ENCODE measurements at regions not wholly inside any gene's neighbourhood (a gene's known extent, or its start where the extent isn't known, plus 50 kb on each side); places are given as distances from the start of the nearest gene placed in this dataset.
"Not testable (repeated sequence)": the region's sequence is repeated elsewhere in the genome, so short reads cannot be mapped to it uniquely, and the experiment has no call there.

DNA sequence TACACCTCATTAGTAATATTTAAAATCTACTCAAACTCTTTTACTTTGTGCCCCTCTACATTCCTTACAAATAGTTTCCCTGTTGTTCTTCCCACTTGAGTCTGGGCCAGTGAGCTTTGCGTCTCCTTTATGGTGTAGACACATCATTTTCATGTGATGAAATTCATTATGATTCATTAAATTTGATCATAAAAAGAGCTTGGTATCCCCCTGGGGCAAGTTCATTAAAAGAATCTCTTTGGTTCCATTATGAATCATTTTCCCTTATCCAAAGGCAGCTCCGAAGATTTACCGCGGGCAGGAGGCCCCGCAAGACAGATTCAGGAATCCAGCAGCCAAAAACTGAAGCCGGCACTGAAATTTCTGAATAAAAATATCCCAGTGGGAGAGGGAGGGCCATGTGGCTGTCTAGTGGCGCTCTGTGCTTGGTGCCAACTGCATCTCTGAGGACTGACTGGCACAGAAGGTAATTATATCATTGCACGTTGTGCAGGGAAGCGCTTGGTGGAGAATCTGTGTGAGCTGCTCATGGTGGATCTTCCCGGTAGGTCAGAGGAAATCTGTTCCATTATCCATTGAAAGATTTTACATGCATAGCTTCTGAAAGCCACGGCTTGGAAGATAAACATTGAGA lies 151.4 kb upstream of the PITRM1 start:
- no peaks in the 10 kb centered on the region for H3K9me3 ChIP-seq
- DNase-seq: no peak
- no peaks in the 10 kb centered on the region for H3K36me3 ChIP-seq
- no peaks in the 10 kb centered on the region for H3K27me3 ChIP-seq
- no peak overlapping the region for H3K27ac ChIP-seq
- no peaks in the 10 kb centered on the region for H3K4me1 ChIP-seq
- no peak overlapping the region for H3K4me3 ChIP-seq
- TF ChIP-seq, protein P1, sequence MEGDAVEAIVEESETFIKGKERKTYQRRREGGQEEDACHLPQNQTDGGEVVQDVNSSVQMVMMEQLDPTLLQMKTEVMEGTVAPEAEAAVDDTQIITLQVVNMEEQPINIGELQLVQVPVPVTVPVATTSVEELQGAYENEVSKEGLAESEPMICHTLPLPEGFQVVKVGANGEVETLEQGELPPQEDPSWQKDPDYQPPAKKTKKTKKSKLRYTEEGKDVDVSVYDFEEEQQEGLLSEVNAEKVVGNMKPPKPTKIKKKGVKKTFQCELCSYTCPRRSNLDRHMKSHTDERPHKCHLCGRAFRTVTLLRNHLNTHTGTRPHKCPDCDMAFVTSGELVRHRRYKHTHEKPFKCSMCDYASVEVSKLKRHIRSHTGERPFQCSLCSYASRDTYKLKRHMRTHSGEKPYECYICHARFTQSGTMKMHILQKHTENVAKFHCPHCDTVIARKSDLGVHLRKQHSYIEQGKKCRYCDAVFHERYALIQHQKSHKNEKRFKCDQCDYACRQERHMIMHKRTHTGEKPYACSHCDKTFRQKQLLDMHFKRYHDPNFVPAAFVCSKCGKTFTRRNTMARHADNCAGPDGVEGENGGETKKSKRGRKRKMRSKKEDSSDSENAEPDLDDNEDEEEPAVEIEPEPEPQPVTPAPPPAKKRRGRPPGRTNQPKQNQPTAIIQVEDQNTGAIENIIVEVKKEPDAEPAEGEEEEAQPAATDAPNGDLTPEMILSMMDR (IDR thresholded peaks at IDR 0.05): no peak
- TF ChIP-seq POLR2A (IDR thresholded peaks at IDR 0.05): no peak
- ATAC-seq: no peak
- WGBS (ENCODE audit: insufficient coverage, low coverage, low lambda C conversion rate, missing lambda C conversion rate): 70% methylated on average over 10 of the region's 11 CpGs
- intact Hi-C loops (cut with DNase I): no loop called here

DNA sequence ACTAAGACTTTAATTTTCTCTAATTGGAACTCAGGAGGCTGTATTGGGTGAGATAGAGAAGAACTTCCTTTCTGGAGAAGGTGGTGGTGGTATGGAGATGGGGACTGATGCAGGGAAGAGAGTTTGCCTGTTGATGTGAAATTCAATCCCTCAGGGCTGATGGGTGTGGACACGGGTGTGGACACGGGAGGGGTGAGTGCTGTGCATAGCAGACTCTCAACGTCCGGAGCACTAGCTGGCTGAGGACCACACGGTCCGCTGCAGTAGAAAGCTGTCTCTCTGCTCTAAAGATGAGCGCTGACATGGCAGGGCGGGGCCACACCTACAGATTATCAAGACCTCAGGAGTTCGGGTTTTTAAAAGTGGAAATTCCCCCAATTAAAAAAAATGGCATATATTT lies 148.5 kb upstream of the PITRM1 start:
- no peaks in the 10 kb centered on the region for H3K9me3 ChIP-seq
- H3K36me3 ChIP-seq: no peaks in the 10 kb centered on the region
- no peaks in the 10 kb centered on the region for H3K27me3 ChIP-seq
- 84% methylated on average over 6 of the region's 9 CpGs for WGBS (ENCODE audit: insufficient coverage, low coverage, low lambda C conversion rate, missing lambda C conversion rate)
- H3K4me3 ChIP-seq: no peak overlapping the region
- no peak overlapping the region for H3K27ac ChIP-seq
- no peak for DNase-seq
- ATAC-seq: no peak
- intact Hi-C loops (cut with DNase I): no loop called here
- TF ChIP-seq POLR2A (IDR thresholded peaks at IDR 0.05): no peak
- TF ChIP-seq, protein P1 (IDR thresholded peaks at IDR 0.05): no peak
- no peaks in the 10 kb centered on the region for H3K4me1 ChIP-seq

- Histone ChIP-seq H3K4me3 (no peak overlapping the region), H3K27ac (no peak overlapping the region), H3K36me3 (no peaks in the 10 kb centered on the region), H3K27me3 (no peaks in the 10 kb centered on the region), H3K9me3 (no peaks in the 10 kb centered on the region), H3K4me1 (no peaks in the 10 kb centered on the region)
- DNase-seq (no peak), ATAC-seq (no peak)
- intact Hi-C loops (cut with DNase I): no loop called here
- no CpG with 5 or more reads among the region's 25 CpGs for WGBS (ENCODE audit: insufficient coverage, low coverage, low lambda C conversion rate, missing lambda C conversion rate)
- TF ChIP-seq, protein P1 (IDR thresholded peaks at IDR 0.05): no peak
Observed at GRCh38 chr10:3319811-3320226, 147.2 kb upstream of the PITRM1 start.

DNA sequence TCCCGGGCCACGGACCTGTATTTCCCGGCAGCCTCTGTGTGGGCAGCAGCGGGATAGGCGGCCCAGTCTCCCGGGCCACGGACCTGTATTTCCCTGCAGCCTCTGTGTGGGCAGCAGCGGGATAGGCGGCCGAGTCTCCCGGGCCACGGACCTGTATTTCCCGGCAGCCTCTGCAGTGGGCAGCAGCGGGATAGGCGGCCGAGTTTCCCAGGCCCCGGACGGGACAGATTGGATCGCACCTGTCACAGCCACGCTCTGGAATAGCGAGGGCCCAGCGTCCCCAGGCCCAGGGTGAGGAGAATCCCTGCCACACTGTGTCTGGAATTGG lies 145.9 kb upstream of the PITRM1 start:
- H3K4me1 ChIP-seq; H3K27ac ChIP-seq; ATAC-seq; H3K27me3 ChIP-seq; H3K4me3 ChIP-seq; H3K36me3 ChIP-seq; DNase-seq; H3K9me3 ChIP-seq; intact Hi-C loops (cut with DNase I): not testable (repeated sequence)
- WGBS (ENCODE audit: insufficient coverage, low coverage, low lambda C conversion rate, missing lambda C conversion rate): no CpG with 5 or more reads among the region's 22 CpGs

DNA sequence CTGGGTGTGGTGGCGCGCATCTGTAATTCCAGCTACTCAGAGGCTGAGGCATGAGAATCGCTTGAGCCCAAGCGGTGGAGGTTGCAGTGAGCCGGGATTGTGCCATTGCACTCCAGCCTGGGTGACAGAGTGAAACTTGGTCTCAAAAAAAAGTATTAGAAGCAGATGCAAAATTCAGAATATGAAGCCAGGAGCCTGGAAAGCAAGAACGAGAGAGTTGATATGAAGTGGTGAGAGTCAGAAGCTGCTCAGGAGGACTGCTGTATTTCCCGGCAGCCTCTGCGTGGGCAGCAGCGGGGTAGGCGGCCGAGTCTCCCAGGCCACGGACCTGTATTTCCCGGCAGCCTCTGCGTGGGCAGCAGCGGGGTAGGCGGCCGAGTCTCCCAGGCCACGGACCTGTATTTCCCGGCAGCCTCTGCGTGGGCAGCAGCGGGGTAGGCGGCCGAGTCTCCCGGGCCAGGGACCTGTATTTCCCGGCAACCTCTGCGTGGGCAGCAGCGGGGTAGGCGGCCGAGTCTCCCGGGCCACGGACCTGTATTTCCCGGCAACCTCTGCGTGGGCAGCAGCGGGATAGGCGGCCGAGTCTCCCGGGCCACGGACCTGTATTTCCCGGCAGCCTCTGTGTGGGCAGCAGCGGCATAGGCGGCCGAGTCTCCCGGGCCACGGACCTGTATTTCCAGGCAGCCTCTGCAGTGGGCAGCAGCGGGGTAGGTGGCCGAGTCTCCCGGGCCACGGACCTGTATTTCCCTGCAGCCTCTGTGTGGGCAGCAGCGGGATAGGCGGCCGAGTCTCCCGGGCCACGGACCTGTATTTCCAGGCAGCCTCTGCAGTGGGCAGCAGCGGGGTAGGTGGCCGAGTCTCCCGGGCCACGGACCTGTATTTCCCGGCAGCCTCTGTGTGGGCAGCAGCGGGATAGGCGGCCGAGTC lies 145.2 kb upstream of the PITRM1 start:
- intact Hi-C loops (cut with DNase I); H3K27me3 ChIP-seq; H3K27ac ChIP-seq; H3K4me3 ChIP-seq; H3K36me3 ChIP-seq; H3K4me1 ChIP-seq; ATAC-seq; H3K9me3 ChIP-seq: not testable (repeated sequence)
- 85% methylated on average over 13 of the region's 61 CpGs for WGBS (ENCODE audit: insufficient coverage, low coverage, low lambda C conversion rate, missing lambda C conversion rate)
- DNase-seq: peak in 1 of 3 donors; percentile 18

GRCh38 chr10:3314445-3315085 lies 142.0 kb upstream of the PITRM1 start:
- H3K4me3 ChIP-seq; ATAC-seq; intact Hi-C loops (cut with DNase I); H3K27ac ChIP-seq; H3K4me1 ChIP-seq; DNase-seq; H3K27me3 ChIP-seq; H3K9me3 ChIP-seq; H3K36me3 ChIP-seq: not testable (repeated sequence)
- WGBS (ENCODE audit: insufficient coverage, low coverage, low lambda C conversion rate, missing lambda C conversion rate): 80% methylated on average over 2 of the region's 5 CpGs

GRCh38 chr10:3313784-3314444 lies 141.3 kb upstream of the PITRM1 start:
- 28% methylated on average over 2 of the region's 2 CpGs for whole genome bisulfite sequencing (ENCODE audit: insufficient coverage, low coverage, low lambda C conversion rate, missing lambda C conversion rate)

More at GRCh38 chr10:3313784-3314444, 141.3 kb upstream of the PITRM1 start:
- H3K27me3 ChIP-seq; intact Hi-C loops (cut with DNase I); H3K4me1 ChIP-seq; H3K4me3 ChIP-seq; H3K9me3 ChIP-seq; H3K36me3 ChIP-seq; DNase-seq; H3K27ac ChIP-seq: not testable (repeated sequence)
- ATAC-seq: peak in 1 of 4 donors; percentile 27

All from right lobe of liver (tissue), 6 donors.